Middle frontal gyrus (tissue), 1 donor: ENCODE measurements at regions not wholly inside any gene's neighbourhood (a gene's known extent, or its start where the extent isn't known, plus 50 kb on each side); places are given as distances from the start of the nearest gene placed in this dataset.

Source experiments
- DNase-seq: peaks from one replicate; pipeline ENCODE4 v3.0.0-alpha.2; 2015; ENCODE audit warnings: low spot score; ENCODE audit errors: extremely low spot score

GRCh38 chr20:40323361-40323794, 365.7 kb downstream of the MAFB start:
- DNase-seq, result no peak

- no peak for DNase-seq
These were observed 366.1 kb downstream of the MAFB start for GRCh38 chr20:40322941-40323340.

GRCh38 chr20:40320517-40321011, 368.5 kb downstream of the MAFB start:
- no peak for DNase-seq

GRCh38 chr20:40319741-40320516, 369.1 kb downstream of the MAFB start:
- no peak for DNase-seq

GRCh38 chr20:40319056-40319455, 370.0 kb downstream of the MAFB start:
- no peak for DNase-seq

DNA sequence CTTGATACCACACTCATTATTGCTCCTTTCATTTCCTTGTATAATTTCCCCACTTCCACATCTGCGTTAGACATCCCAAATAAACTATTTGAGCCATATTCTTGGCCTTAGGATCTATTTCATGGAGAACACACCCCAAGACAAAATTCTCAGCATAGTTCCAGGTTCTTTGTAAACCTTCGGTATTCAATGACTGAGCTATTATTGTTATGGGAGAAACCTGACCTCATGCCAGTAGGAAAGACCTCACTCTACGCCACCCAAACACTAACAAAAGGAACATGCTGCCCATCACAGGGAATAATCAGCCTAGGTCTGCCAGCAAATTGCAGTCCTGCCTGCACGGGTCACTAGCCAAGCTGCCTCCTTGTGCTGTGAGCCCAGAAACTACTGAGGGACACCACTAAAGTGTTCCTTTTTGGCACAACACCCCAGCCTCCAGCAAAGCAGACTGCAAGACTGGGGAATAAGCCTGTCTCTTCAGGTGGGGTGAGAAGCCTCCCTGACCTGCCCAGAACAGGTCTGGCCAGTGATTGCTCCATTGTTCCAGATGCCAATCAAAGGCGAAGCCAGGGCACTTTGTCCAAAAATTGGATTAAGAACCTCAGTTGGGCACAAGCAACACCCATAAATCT, 371.8 kb downstream of the MAFB start:
- no peak for DNase-seq

- DNase-seq, result no peak
These were observed 374.8 kb downstream of the MAFB start for GRCh38 chr20:40314278-40314677.

DNA sequence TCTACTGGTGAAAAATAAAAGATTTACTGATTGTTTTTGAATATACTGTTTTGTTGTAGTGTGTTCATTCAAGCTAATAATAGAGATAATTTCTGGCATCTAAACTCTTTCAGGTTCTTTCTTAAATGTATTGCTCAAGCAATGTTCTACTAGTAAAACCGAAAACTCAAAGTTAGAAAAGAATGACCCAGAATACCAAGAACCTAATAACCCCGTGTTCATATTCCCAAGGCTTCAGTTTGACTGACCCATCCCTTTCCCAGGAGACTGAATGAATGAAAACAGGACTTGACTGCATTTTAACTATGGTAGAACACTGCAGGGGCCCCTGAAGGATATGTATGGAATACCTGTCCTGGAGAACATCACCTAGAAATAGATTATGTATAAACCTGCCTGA, 375.3 kb downstream of the MAFB start:
- no peak for DNase-seq

- DNase-seq, result no peak
These were observed 379.3 kb downstream of the MAFB start for GRCh38 chr20:40309731-40310130.

- no peak for DNase-seq
These were observed 381.0 kb downstream of the MAFB start for GRCh38 chr20:40307997-40308396.

DNA sequence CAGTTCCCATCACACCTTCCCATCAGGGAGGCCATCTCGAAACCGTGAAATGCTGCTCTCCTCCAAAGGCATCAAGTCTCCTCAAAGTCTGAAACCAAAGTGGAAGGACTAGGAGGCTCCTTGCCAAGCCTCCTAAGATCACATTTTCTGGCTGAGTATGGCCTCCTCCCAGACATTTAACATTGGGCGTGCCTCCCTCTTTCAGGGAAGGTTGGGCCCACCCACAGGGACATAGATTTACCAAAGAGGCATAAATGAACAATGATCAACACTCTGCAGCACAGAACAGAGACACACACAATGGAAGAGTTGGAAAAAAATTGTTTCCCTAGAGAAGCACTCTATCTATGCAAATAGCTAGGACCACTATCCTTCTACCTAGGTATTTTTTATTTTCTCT, 381.8 kb downstream of the MAFB start:
- no peak for DNase-seq

DNA sequence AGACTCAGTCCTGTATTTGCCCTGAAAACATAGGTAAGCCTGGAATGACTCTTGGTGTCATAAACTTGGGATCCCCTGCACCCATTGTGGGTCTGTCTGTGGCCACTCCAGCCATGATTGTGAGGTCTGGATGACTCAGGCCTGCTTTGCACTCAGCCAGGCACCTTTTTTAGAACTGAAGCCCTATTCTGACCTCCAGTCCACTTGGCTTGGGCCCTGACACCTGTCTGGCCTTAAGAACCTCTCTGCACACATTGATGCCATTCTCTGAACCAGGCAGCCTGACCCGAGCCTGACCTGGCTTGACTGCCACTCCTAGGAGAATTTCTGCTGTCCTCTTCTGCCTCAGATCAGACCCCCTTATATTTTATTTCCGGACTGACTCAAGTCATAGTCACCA, 383.7 kb downstream of the MAFB start:
- no peak for DNase-seq

GRCh38 chr20:40304119-40304613, 384.9 kb downstream of the MAFB start:
- DNase-seq, result no peak

DNA sequence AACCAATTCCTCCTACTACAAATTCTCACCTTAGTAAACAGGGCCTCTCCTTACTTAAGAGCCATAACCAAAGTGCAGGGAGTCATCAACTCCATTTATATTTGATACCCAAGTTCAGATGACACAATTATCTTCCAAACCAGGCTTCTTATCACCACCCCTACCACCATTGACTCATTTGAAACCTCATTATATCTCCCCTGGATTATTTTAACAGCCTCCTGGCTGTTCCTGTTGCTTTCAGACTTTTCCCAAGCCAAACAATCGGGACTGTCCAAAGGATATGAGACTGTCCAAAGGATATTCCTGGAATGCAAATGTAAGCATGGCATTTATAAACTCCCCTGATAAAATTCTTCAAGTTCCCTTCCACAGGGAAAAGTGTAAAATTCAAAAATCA, 394.3 kb downstream of the MAFB start:
- no peak for DNase-seq

DNA sequence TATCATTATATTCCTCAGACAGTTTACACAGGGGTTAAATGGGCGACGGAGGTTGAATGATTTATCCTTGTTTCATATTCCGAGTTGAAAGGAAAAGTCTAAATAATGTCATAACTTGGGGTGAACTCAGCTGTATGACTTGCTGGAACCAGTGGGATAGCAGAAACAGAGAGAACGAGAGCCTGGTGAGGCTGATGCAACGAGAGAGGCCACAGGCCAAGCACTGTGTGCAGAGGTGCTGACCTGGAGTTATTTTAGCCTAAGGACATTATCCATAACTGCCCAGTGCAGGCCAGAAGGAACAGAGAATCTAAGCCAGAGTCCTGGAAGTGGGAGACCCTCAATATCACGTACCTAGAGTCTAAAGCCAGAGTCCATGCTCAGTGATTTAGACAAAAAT, 394.9 kb downstream of the MAFB start:
- DNase-seq, result no peak

GRCh38 chr20:40293740-40294139, 395.3 kb downstream of the MAFB start:
- DNase-seq, result no peak

DNA sequence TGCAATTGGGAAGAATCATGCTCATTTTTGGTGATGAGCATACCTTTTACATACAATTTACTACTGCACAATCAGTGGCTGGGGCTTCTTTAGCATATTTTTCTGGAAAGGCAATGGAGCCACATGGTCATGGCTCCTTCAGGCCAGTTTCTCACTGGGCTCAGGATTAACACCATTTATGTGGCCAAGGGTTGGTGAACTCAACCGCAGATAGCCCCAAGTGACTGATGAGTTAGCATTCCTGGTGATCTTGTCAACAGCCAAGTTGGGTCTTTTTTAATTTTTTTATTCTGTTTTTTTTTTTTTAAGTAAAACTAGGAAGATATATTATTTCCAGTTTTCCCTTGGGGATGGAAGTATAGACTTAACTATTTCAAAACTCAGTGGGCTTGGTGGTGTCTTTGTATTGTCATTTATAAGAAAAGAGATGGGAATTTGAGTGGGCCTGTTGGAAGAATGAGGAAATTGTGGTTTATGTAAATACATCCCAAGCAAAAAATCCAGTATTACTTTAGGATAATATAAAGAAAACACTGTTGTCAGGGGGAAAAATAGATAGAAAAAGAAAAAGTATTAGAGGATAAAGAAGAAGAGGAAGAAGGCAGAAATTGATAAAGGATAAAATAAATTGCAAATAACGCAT, 397.4 kb downstream of the MAFB start:
- DNase-seq, result no peak

DNA sequence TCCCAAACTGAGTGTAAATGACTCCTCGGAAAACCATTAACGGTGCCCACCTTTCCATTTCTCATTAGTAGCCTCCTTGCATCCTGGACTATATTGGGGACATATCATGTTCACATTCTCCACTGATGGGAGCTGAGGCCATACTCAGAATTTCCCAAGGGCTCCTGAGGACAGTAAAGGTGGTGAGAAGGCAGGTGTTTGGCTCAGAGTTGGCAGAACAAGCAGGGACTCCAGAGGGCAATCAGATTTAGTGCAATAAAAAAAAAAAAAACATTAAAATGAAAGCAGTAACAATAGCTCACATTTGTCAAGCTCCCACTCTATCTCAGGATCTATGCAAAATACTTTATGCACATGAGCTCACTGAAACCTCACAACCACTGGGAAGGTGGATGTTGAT, 401.4 kb downstream of the MAFB start:
- no peak for DNase-seq

- no peak for DNase-seq
These were observed 402.0 kb downstream of the MAFB start for GRCh38 chr20:40286975-40287531.

GRCh38 chr20:40284611-40285010, 404.4 kb downstream of the MAFB start:
- no peak for DNase-seq

GRCh38 chr20:40283689-40284088, 405.3 kb downstream of the MAFB start:
- no peak for DNase-seq

DNA sequence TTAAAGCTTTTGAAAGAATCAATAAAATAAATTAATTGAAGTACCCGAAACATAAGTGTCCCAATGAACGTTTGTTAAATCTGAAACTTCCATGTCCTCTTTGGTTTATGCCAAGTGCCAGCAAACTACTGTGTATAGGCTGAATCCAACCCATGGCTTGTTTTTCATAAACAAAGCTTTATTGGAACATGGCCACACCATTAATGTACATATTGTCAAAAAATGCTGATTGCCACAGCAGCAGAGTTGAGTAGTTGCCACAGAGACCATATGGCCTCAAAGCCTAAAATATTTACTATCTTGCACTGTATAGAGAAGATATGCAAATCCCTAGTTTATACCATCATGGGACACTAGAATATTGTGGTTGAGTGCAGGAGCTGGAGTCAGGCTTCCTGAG, 406.1 kb downstream of the MAFB start:
- no peak for DNase-seq
